LNCAP (cell line): ENCODE measurements at regions not wholly inside any gene's neighbourhood (a gene's known extent, or its start where the extent isn't known, plus 50 kb on each side); places are given as distances from the start of the nearest gene placed in this dataset.

Experiments
- CTCF ChIP-seq: fragments of 450-650 bp; IDR thresholded peaks from 2 replicates; pipeline ENCODE4 v1.5.1; 2017; ENCODE audit warnings: mild to moderate bottlenecking

- no peak for TF ChIP-seq CTCF
These were observed 225.0 kb upstream of the TENT5A start for GRCh38 chr6:81977486-81977885.

- no peak for TF ChIP-seq CTCF
These were observed 217.3 kb upstream of the TENT5A start for GRCh38 chr6:81969814-81970213.

- no peak for TF ChIP-seq CTCF
These were observed 216.5 kb upstream of the TENT5A start for GRCh38 chr6:81969011-81969410.

GRCh38 chr6:81966968-81967367 is 214.5 kb upstream of the TENT5A start:
- no peak for TF ChIP-seq CTCF

- TF ChIP-seq CTCF, result no peak
These were observed 209.7 kb upstream of the TENT5A start for GRCh38 chr6:81962198-81962597.

GRCh38 chr6:81950877-81951276 is 198.4 kb upstream of the TENT5A start:
- TF ChIP-seq CTCF, result no peak

- no peak for TF ChIP-seq CTCF
These were observed 196.4 kb upstream of the TENT5A start for GRCh38 chr6:81948861-81949260.

- no peak for TF ChIP-seq CTCF
These were observed 192.2 kb upstream of the TENT5A start for GRCh38 chr6:81944661-81945060.
